ENCODE measurements at regions not wholly inside any gene's neighbourhood (a gene's known extent, or its start where the extent isn't known, plus 50 kb on each side); places are given as distances from the start of the nearest gene placed in this dataset.

- peaks cover 6% of the 10 kb centered on the region for H3F3A ChIP-seq (ENCODE audit: low read depth)
- peaks cover 48% of the 10 kb centered on the region for H3K4me1 ChIP-seq (ENCODE audit: insufficient read depth, low read length, poor library complexity, severe bottlenecking)
- no peak for TF ChIP-seq CTCF (conservative IDR thresholded peaks at IDR 0.05; ENCODE audit: low read length)
- no peak for TF ChIP-seq EZH2phosphoT487 (IDR thresholded peaks at IDR 0.05; ENCODE audit: borderline replicate concordance)
- H2AFZ ChIP-seq (ENCODE audit: low read length), result no peak overlapping the region
- no peaks in the 10 kb centered on the region for H3K36me3 ChIP-seq (ENCODE audit: insufficient read depth, low read length)
- H3K4me2 ChIP-seq (ENCODE audit: low read depth, low read length, poor library complexity, severe bottlenecking), result peak overlapping the region; percentile 83
- no peaks in the 10 kb centered on the region for H3K9me2 ChIP-seq (replicated peaks; ENCODE audit: low read depth, low read length)
- H3K9me3 ChIP-seq (ENCODE audit: insufficient read depth, low read depth, low read length), result no peaks in the 10 kb centered on the region
- H3K79me2 ChIP-seq (ENCODE audit: insufficient read depth, low read length), result no peaks in the 10 kb centered on the region
- H3K9ac ChIP-seq (ENCODE audit: low read depth, low read length, poor library complexity, severe bottlenecking), result peak overlapping the region; percentile 22
- no peaks in the 10 kb centered on the region for H4K20me1 ChIP-seq (ENCODE audit: insufficient read depth, low read length, poor library complexity, severe bottlenecking)
- H3K27me3 ChIP-seq (ENCODE audit: insufficient read depth, low read length, poor library complexity, severe bottlenecking), result no peaks in the 10 kb centered on the region
- H3K4me3 ChIP-seq (ENCODE audit: low read length, poor library complexity, severe bottlenecking), result no peak overlapping the region
Observed at GRCh38 chr10:23872290-23872689, 336.6 kb upstream of the KIAA1217 start.

DNA sequence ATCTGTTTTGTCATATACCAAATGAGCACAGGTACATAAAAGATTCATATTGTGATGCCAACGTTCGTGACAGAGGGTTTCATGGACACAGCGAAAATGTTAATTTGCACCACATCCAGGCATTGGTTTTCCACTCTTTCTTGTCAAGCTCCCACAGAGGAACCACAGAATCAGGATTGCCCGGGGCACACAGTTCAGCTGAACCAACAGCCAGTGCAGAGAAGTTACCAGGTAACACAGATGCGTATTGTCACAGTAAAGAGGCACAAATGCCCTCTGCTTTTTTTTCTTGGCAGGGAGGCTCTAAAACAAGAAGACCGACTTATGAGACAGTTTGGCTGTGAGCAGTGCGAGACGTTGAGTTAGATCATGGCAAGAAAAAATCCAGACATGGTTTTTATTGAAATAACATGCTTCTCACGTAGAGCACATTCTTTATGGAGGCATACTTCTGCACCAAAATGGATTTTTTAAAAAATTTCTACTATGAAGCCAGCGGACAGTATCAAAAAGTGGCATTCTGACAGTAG lies 331.1 kb upstream of the KIAA1217 start:
- Histone ChIP-seq H3K27me3 (ENCODE audit: insufficient read depth, low read length, poor library complexity, severe bottlenecking) (no peaks in the 10 kb centered on the region), H3K4me1 (ENCODE audit: insufficient read depth, low read length, poor library complexity, severe bottlenecking) (peaks cover 9% of the 10 kb centered on the region), H3K36me3 (ENCODE audit: insufficient read depth, low read length) (no peaks in the 10 kb centered on the region), H3K9ac (ENCODE audit: low read depth, low read length, poor library complexity, severe bottlenecking) (no peak overlapping the region), H3K9me3 (ENCODE audit: insufficient read depth, low read depth, low read length) (no peaks in the 10 kb centered on the region), H3K79me2 (ENCODE audit: insufficient read depth, low read length) (no peaks in the 10 kb centered on the region), H3F3A (ENCODE audit: low read depth) (no peaks in the 10 kb centered on the region), H3K4me3 (ENCODE audit: low read length, poor library complexity, severe bottlenecking) (no peak overlapping the region), H3K4me2 (ENCODE audit: low read depth, low read length, poor library complexity, severe bottlenecking) (no peak overlapping the region), H2AFZ (ENCODE audit: low read length) (no peak overlapping the region), H3K9me2 (replicated peaks; ENCODE audit: low read depth, low read length) (no peaks in the 10 kb centered on the region), H4K20me1 (ENCODE audit: insufficient read depth, low read length, poor library complexity, severe bottlenecking) (no peaks in the 10 kb centered on the region)
- TF ChIP-seq EZH2phosphoT487 (IDR thresholded peaks at IDR 0.05; ENCODE audit: borderline replicate concordance), result no peak
- TF ChIP-seq CTCF (conservative IDR thresholded peaks at IDR 0.05; ENCODE audit: low read length), result no peak

DNA sequence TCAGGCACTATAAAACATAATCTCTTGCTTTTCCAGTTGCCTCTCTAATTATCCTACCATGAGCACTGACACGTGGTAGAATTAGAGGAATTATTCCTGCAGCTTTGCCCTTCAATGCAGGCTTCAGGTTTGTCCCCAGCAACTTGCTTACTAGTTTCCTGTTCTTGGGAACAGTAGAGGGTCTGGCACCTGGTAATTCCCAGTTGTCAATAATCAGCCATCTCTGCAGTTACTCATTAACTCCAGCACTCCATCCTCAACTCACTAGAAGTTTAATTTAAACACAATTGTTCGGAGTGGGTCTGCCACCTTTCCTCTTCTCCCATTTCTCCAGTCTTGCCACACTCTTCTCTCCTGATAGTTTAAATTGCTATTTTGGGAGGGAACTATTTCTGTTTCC lies 324.3 kb upstream of the KIAA1217 start:
- no peak overlapping the region for H2AFZ ChIP-seq (ENCODE audit: low read length)
- no peaks in the 10 kb centered on the region for H3F3A ChIP-seq (ENCODE audit: low read depth)
- H3K4me3 ChIP-seq (ENCODE audit: low read length, poor library complexity, severe bottlenecking), result no peak overlapping the region
- H3K27me3 ChIP-seq (ENCODE audit: insufficient read depth, low read length, poor library complexity, severe bottlenecking), result no peaks in the 10 kb centered on the region
- H3K36me3 ChIP-seq (ENCODE audit: insufficient read depth, low read length), result no peaks in the 10 kb centered on the region
- H3K9me2 ChIP-seq (replicated peaks; ENCODE audit: low read depth, low read length), result no peaks in the 10 kb centered on the region
- no peaks in the 10 kb centered on the region for H4K20me1 ChIP-seq (ENCODE audit: insufficient read depth, low read length, poor library complexity, severe bottlenecking)
- H3K4me1 ChIP-seq (ENCODE audit: insufficient read depth, low read length, poor library complexity, severe bottlenecking), result peaks cover 20% of the 10 kb centered on the region
- no peaks in the 10 kb centered on the region for H3K79me2 ChIP-seq (ENCODE audit: insufficient read depth, low read length)
- H3K9ac ChIP-seq (ENCODE audit: low read depth, low read length, poor library complexity, severe bottlenecking), result no peak overlapping the region
- H3K9me3 ChIP-seq (ENCODE audit: insufficient read depth, low read depth, low read length), result no peaks in the 10 kb centered on the region
- TF ChIP-seq CTCF (conservative IDR thresholded peaks at IDR 0.05; ENCODE audit: low read length) (no peak), EZH2phosphoT487 (IDR thresholded peaks at IDR 0.05; ENCODE audit: borderline replicate concordance) (no peak)
- H3K4me2 ChIP-seq (ENCODE audit: low read depth, low read length, poor library complexity, severe bottlenecking), result no peak overlapping the region
